K562 (cell line): ENCODE measurements at regions not wholly inside any gene's neighbourhood (a gene's known extent, or its start where the extent isn't known, plus 50 kb on each side); places are given as distances from the start of the nearest gene placed in this dataset.

ENCODE experiments used
- ARHGAP35 ChIP-seq: fragments of 450-650 bp; IDR thresholded peaks from 2 replicates; pipeline ENCODE4 v1.6.1; 2018; ENCODE audit not compliant: partially characterized antibody
- HSF4 ChIP-seq: fragments of 250-450 bp; sonication (Bioruptor Pico); IDR thresholded peaks from 2 replicates; pipeline ENCODE4 v2.1.2; 2022; ENCODE audit warnings: mild to moderate bottlenecking, moderate library complexity, borderline replicate concordance
- NELFE ChIP-seq: IDR thresholded peaks from 2 replicates; pipeline ENCODE4 v1.6.1; 2011; ENCODE audit warnings: mild to moderate bottlenecking; ENCODE audit not compliant: insufficient read depth, insufficient read length
- POLR3A ChIP-seq: IDR thresholded peaks from 2 replicates; pipeline ENCODE4 v1.6.1; 2011; ENCODE audit warnings: borderline replicate concordance, mild to moderate bottlenecking, moderate library complexity; ENCODE audit not compliant: insufficient read length, insufficient read depth; ENCODE audit errors: extremely low read depth
- PTTG1 ChIP-seq: fragments of 450-650 bp; IDR thresholded peaks from 2 replicates; pipeline ENCODE4 v1.6.1; 2016; ENCODE audit warnings: low read depth, mild to moderate bottlenecking, missing genetic modification characterization, missing compliant biosample characterization
- SAP30 ChIP-seq: fragments of 200-600 bp; sonication (generic); IDR thresholded peaks from 2 replicates; pipeline ENCODE4 v1.6.1; 2012; ENCODE audit warnings: borderline replicate concordance, low read depth, mild to moderate bottlenecking, moderate library complexity, low read length, control low read depth, inconsistent platforms; ENCODE audit not compliant: insufficient read depth, poor library complexity, severe bottlenecking
- ZNF217 ChIP-seq: sonication (generic); formaldehyde crosslinking; IDR thresholded peaks from 2 replicates; pipeline ENCODE4 v1.8.0; 2022; ENCODE audit warnings: mild to moderate bottlenecking, missing genetic modification reagents
- TF ChIP-seq, protein P1 (sequence below): sonication (generic); formaldehyde crosslinking; IDR thresholded peaks from 2 replicates; pipeline ENCODE4 v1.8.1; 2023; ENCODE audit warnings: mild to moderate bottlenecking, missing genetic modification reagents
- TF ChIP-seq, protein P2 (sequence below): fragments of 450-650 bp; formaldehyde crosslinking; IDR thresholded peaks from 2 replicates; pipeline ENCODE4 v1.4.0; 2020; ENCODE audit warnings: mild to moderate bottlenecking, mixed read lengths
- TF ChIP-seq, protein P3 (sequence below): fragments of 250-450 bp; sonication (Bioruptor Pico); IDR thresholded peaks from 2 replicates; pipeline ENCODE4 v1.8.0; 2022; ENCODE audit warnings: inconsistent platforms, mild to moderate bottlenecking, moderate library complexity, borderline replicate concordance
- TF ChIP-seq, protein P4 (sequence below): sonication (generic); formaldehyde crosslinking; IDR thresholded peaks from 2 replicates; pipeline ENCODE4 v1.5.0; 2020; ENCODE audit warnings: missing genetic modification reagents

DNA sequence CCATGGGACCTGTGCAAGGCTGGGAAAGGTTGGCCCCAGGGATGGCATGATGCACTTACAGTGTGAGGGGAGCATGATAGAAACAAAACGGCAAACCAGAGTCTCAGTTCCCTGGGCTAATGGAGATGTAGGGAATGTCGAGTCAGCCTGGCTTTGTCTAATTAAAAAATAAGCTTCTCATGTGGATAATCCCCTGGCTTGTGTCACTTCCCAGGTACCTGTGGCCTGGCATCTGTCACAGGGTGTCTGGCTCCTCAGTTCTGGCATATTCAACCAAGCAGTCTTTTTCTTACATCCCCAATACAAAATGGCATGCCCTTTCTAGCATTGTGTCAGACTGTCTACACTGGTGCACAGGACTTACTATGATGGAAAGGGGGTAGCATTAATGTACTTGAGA, 261.4 kb downstream of the GRIN2B start (continued):
- TF ChIP-seq, protein P1, sequence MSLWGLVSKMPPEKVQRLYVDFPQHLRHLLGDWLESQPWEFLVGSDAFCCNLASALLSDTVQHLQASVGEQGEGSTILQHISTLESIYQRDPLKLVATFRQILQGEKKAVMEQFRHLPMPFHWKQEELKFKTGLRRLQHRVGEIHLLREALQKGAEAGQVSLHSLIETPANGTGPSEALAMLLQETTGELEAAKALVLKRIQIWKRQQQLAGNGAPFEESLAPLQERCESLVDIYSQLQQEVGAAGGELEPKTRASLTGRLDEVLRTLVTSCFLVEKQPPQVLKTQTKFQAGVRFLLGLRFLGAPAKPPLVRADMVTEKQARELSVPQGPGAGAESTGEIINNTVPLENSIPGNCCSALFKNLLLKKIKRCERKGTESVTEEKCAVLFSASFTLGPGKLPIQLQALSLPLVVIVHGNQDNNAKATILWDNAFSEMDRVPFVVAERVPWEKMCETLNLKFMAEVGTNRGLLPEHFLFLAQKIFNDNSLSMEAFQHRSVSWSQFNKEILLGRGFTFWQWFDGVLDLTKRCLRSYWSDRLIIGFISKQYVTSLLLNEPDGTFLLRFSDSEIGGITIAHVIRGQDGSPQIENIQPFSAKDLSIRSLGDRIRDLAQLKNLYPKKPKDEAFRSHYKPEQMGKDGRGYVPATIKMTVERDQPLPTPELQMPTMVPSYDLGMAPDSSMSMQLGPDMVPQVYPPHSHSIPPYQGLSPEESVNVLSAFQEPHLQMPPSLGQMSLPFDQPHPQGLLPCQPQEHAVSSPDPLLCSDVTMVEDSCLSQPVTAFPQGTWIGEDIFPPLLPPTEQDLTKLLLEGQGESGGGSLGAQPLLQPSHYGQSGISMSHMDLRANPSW (CRISPR knock-in tag): no peak
- no peak for TF ChIP-seq HSF4 (CRISPR knock-in tag)
- TF ChIP-seq, protein P2, sequence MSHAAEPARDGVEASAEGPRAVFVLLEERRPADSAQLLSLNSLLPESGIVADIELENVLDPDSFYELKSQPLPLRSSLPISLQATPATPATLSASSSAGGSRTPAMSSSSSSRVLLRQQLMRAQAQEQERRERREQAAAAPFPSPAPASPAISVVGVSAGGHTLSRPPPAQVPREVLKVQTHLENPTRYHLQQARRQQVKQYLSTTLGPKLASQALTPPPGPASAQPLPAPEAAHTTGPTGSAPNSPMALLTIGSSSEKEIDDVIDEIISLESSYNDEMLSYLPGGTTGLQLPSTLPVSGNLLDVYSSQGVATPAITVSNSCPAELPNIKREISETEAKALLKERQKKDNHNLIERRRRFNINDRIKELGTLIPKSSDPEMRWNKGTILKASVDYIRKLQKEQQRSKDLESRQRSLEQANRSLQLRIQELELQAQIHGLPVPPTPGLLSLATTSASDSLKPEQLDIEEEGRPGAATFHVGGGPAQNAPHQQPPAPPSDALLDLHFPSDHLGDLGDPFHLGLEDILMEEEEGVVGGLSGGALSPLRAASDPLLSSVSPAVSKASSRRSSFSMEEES (CRISPR knock-in tag): no peak
- TF ChIP-seq, protein P3, sequence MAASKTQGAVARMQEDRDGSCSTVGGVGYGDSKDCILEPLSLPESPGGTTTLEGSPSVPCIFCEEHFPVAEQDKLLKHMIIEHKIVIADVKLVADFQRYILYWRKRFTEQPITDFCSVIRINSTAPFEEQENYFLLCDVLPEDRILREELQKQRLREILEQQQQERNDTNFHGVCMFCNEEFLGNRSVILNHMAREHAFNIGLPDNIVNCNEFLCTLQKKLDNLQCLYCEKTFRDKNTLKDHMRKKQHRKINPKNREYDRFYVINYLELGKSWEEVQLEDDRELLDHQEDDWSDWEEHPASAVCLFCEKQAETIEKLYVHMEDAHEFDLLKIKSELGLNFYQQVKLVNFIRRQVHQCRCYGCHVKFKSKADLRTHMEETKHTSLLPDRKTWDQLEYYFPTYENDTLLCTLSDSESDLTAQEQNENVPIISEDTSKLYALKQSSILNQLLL (CRISPR knock-in tag): no peak
- TF ChIP-seq ZNF217 (CRISPR knock-in tag): no peak
- TF ChIP-seq, protein P4, sequence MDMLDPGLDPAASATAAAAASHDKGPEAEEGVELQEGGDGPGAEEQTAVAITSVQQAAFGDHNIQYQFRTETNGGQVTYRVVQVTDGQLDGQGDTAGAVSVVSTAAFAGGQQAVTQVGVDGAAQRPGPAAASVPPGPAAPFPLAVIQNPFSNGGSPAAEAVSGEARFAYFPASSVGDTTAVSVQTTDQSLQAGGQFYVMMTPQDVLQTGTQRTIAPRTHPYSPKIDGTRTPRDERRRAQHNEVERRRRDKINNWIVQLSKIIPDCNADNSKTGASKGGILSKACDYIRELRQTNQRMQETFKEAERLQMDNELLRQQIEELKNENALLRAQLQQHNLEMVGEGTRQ (CRISPR knock-in tag): no peak
- TF ChIP-seq NELFE: no peak
- no peak for TF ChIP-seq ARHGAP35
- TF ChIP-seq SAP30: no peak
- TF ChIP-seq POLR3A: no peak
- no peak for TF ChIP-seq PTTG1 (tag)
- TF ChIP-seq, all 486 proteins: peak for 0
